NCI-H1417 (cell line): ENCODE measurements at regions not wholly inside any gene's neighbourhood (a gene's known extent, or its start where the extent isn't known, plus 50 kb on each side); places are given as distances from the start of the nearest gene placed in this dataset.
A peak's percentile ranks its signal among the peaks of the same experiment; 100 is the strongest.
"Not testable (repeated sequence)": the region's sequence is repeated elsewhere in the genome, so short reads cannot be mapped to it uniquely, and the experiment has no call there.

Source experiments
- DNase-seq, 3 experiments: peaks; one replicate each; lab custom pipeline; 2025; lab: John Stamatoyannopoulos, UW

- DNase-seq = peak; percentile 49 to 88 (median 70)
Measured at GRCh38 chr21:35603494-35603893, 456.8 kb downstream of the SETD4 start.

- DNase-seq = peak in 1 of 3 experiments; percentile 18
Measured at GRCh38 chr21:35602811-35603362, 457.4 kb downstream of the SETD4 start.

GRCh38 chr21:35601211-35601610 is 459.1 kb downstream of the SETD4 start:
- DNase-seq = no peak

GRCh38 chr21:35599164-35599563 is 461.2 kb downstream of the SETD4 start:
- no peak for DNase-seq

- no peak for DNase-seq
Measured at GRCh38 chr21:35597750-35598339, 462.5 kb downstream of the SETD4 start.

GRCh38 chr21:35594905-35595304 is 465.4 kb downstream of the SETD4 start:
- no peak for DNase-seq

- DNase-seq = peak in 1 of 3 experiments; percentile 32
Measured at GRCh38 chr21:35593000-35593502, 467.3 kb downstream of the SETD4 start.

- not testable (repeated sequence) for DNase-seq
Measured at GRCh38 chr21:35590284-35590683, 470.0 kb downstream of the SETD4 start.

- DNase-seq = peak in 1 of 3 experiments; percentile 10
Measured at GRCh38 chr21:35587841-35588380, 472.4 kb downstream of the SETD4 start.

GRCh38 chr21:35586305-35586704 is 474.0 kb downstream of the SETD4 start:
- DNase-seq = peak in 1 of 3 experiments; percentile 39

GRCh38 chr21:35585878-35586277 is 474.4 kb downstream of the SETD4 start:
- DNase-seq = peak in 1 of 3 experiments; percentile 67

GRCh38 chr21:35585155-35585554 is 475.2 kb downstream of the SETD4 start:
- no peak for DNase-seq

- DNase-seq = no peak
Measured at GRCh38 chr21:35583566-35584216, 476.6 kb downstream of the SETD4 start.

- no peak for DNase-seq
Measured at GRCh38 chr21:35582731-35583130, 477.6 kb downstream of the SETD4 start.

- DNase-seq = no peak
Measured at GRCh38 chr21:35581640-35582039, 478.7 kb downstream of the SETD4 start.

GRCh38 chr21:35579520-35580293 is 480.6 kb downstream of the SETD4 start:
- no peak for DNase-seq

GRCh38 chr21:35578831-35579471 is 481.4 kb downstream of the SETD4 start:
- DNase-seq = no peak

- DNase-seq = no peak
Measured at GRCh38 chr21:35578347-35578782, 482.0 kb downstream of the SETD4 start.

GRCh38 chr21:35575280-35575915 is 484.9 kb downstream of the SETD4 start:
- peak in 1 of 3 experiments; percentile 49 for DNase-seq

- DNase-seq = no peak
Measured at GRCh38 chr21:35573472-35574374, 486.6 kb downstream of the SETD4 start.
